AG09319 (cell line): ENCODE measurements at regions not wholly inside any gene's neighbourhood (a gene's known extent, or its start where the extent isn't known, plus 50 kb on each side); places are given as distances from the start of the nearest gene placed in this dataset.

Experiments used
- DNase-seq: peaks from one replicate; pipeline ENCODE4 v3.0.0-alpha.2; 2010; ENCODE audit warnings: low read depth; ENCODE audit errors: extremely low read depth
- TF ChIP-seq, protein P1 (sequence below): IDR thresholded peaks from 2 replicates; pipeline ENCODE4 v1.5.1; 2011; ENCODE audit warnings: low read depth, mild to moderate bottlenecking, inconsistent platforms, low read length, moderate library complexity

DNA sequence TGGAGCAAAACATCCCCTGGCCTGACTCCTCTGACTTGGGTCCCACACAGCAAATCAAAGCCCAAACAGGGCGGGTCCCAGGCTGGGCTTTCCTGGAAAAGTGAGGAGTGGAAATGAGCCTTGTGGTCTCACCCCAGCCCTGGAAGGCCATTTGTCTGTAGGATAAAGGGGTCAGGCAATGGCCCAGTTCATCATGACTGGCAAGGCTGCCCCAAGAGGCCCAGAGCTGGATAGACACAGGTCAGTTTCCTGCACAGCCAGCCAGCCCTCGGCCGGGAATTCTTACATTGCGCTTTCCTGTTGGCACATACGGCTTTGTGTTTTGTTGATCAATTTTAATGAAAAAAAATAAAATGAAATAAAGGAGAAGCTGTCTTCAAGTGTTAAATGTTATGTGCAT is 174.3 kb downstream of the TSHZ3 start:
- TF ChIP-seq, protein P1, sequence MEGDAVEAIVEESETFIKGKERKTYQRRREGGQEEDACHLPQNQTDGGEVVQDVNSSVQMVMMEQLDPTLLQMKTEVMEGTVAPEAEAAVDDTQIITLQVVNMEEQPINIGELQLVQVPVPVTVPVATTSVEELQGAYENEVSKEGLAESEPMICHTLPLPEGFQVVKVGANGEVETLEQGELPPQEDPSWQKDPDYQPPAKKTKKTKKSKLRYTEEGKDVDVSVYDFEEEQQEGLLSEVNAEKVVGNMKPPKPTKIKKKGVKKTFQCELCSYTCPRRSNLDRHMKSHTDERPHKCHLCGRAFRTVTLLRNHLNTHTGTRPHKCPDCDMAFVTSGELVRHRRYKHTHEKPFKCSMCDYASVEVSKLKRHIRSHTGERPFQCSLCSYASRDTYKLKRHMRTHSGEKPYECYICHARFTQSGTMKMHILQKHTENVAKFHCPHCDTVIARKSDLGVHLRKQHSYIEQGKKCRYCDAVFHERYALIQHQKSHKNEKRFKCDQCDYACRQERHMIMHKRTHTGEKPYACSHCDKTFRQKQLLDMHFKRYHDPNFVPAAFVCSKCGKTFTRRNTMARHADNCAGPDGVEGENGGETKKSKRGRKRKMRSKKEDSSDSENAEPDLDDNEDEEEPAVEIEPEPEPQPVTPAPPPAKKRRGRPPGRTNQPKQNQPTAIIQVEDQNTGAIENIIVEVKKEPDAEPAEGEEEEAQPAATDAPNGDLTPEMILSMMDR = no peak
- no peak for DNase-seq

DNA sequence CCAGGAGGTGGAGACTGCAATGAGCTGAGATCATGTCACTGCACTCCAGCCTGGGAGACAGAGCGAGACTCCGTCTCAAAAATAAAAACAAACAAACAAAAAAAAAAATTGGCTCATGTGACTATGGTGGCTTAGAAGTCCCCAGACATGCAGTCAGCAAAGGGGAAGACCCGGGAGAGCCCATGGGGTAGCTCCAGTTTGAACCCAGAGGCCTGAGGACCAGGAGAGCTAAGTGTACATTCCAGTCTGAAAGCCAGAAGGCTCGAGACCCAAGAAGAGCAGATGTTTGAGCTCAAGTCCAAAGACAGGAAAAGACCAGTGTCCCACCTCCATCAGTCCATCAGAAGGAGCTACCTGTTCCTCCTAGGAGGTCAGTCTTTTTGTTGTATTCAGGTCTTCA is 175.2 kb downstream of the TSHZ3 start:
- DNase-seq = no peak
- TF ChIP-seq, protein P1 = no peak

DNA sequence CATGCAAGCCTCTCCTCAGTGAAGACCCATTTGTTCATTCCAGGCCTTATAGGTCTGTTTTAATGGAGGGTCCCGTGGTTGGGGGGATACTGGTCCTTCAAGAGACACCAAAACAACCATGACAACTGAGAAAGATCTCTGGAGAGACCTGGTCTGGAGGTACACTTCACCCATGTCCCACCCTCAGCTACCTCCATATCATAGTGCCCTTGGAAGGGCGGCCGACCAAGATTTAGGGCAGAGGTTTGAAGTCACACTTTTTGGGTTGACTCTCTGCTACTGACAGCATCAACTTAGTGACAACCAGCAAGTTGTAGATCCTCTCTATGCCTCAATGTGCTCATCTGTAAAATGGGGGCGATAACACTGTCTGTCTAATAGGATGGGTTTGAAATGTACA is 177.3 kb downstream of the TSHZ3 start:
- no peak for DNase-seq
- TF ChIP-seq, protein P1 = no peak

DNA sequence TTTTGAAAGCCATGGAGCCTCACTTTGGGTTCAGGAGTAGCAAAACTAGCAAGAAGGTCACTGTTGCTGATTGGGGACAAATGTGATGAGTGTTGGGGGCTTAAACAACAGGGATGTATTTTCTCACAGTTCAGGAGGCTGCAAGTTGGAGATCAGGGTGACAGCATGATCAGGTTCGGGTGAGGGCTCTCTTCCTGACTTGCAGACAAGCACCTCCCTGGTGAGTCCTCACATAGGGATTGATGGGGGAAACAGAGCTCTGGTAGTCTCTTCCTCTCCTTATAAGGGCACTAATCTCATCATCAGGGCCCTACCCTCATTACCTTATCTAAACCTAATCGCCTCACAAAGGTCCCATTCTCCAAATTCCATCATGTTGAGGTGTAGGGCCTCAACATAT is 179.2 kb downstream of the TSHZ3 start:
- TF ChIP-seq, protein P1 = no peak
- no peak for DNase-seq

DNA sequence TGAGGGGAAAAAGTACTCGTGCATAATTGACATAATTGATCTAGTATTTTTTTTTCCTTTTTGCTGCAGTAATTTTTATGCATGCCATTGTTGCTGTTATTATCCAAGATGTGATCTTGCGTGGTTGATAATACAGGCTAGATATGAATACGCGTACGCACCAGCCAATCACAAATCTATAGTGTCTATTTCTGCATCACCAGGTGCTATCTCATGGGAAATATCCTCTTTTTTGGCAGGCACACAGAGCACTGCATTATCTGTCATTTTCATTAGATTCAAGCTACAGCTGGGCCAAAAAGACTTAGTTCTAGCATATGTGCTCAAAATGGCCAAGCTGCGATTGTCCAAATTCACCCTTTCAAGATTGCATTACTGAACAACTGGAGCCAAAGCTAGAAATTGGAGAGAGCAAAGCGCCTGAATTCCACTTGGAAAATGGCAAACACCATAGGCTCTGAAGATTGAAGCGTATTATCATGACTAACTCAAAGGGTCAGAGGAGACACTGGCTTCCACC is 181.1 kb downstream of the TSHZ3 start:
- TF ChIP-seq, protein P1 = no peak
- no peak for DNase-seq

DNA sequence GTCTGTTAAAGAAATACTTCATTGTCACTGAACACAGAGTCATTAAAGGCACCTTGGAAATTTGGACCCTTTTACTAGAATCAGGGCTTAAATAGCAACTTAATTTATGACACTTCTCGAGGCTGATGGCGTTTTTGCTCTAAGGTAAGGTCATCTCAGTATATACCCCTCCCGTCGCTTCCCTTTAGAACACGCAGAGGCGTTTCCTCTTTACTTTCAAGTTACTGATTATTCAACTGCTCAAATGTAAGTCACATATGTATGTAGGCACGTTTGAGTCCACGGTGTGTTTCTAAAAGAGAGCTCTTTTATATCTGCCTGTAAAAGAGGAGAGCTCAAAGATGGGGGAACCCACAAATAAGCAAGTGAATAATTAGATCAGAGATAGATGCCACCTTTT is 181.5 kb downstream of the TSHZ3 start:
- DNase-seq = no peak
- TF ChIP-seq, protein P1 = no peak

DNA sequence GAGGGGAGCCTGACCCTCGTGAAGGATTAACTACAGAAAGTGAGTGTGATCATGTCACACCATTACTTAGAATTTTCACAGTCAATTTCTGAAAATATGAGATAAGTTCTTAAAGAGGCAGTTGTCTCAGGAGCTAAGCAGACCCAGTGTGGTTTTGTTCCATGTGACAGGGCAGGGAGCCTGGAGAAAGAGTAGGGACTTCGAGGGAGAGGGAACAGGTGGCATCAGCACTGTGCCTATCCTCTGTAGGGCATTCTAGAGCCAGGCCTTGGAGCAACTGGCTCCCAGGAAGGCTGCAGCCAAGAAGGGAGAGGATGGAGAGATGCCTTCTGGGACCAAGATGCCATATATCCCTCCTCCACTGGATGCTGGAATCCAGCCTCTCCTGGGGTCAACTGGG is 183.0 kb downstream of the TSHZ3 start:
- DNase-seq = no peak
- TF ChIP-seq, protein P1 = no peak
